NCI-H226 (cell line): ENCODE measurements at regions not wholly inside any gene's neighbourhood (a gene's known extent, or its start where the extent isn't known, plus 50 kb on each side); places are given as distances from the start of the nearest gene placed in this dataset.
A peak's percentile ranks its signal among the peaks of the same experiment; 100 is the strongest.
"Not testable (repeated sequence)": the region's sequence is repeated elsewhere in the genome, so short reads cannot be mapped to it uniquely, and the experiment has no call there.

ENCODE experiments used
- DNase-seq: peaks from one replicate; pipeline ENCODE4 v3.0.0-alpha.2; 2015

DNA sequence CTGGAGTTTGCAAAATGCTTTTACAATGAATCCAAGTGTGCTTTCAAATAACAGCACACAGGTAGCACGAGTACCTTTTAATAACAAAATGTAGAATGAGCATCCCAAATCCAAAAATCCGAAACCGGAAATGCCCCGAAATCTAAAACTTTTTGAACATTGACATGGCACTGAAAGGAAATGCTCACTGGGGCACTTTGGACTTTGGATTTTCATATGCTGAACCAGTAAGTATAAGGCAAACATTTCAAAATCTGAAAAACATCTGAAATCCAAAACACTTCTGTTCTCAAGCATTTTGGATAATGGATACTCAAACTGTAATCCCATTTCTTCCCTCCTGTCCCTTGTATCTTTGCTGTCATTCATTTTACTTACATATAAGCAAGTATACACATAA is 50.1 kb downstream of the GCNT4 start:
- DNase-seq = no peak

DNA sequence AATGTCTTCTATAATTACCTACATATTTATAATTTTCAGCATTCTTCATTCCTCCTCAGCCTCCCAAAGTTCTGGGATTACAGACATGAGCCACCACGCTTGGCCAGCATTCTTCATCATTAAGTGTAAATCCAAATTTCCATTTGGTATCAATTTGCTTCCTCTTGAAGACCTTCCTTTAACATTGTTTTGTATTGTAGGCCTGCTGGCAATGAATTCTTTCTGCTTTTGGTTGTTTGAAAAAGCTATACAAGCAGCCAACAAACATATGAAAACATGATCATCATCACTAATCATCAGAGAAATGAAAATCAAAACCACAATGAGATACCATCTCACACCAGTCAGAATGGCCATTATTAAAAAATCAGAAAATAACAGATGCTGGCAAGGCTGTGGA is 56.4 kb downstream of the GCNT4 start:
- no peak for DNase-seq

DNA sequence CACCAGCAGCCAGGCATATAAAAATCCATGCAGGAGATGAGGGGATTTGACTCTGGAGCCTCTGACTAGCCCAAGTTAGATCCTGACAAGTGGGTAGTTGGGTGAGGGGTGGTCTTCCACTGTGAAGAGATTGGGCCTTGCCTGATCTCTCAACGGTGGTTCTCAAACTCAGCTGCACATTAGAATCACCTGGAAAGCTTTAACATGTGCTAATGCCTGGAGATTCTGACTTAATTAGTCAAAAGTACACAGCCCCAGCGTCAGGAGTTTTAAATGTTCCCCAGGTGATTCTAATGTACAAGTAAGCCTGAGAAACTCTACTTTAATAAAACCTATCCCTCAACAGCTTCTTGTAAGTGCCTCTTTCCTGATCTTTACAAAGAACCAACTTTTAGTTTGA is 57.5 kb downstream of the GCNT4 start:
- no peak for DNase-seq

DNA sequence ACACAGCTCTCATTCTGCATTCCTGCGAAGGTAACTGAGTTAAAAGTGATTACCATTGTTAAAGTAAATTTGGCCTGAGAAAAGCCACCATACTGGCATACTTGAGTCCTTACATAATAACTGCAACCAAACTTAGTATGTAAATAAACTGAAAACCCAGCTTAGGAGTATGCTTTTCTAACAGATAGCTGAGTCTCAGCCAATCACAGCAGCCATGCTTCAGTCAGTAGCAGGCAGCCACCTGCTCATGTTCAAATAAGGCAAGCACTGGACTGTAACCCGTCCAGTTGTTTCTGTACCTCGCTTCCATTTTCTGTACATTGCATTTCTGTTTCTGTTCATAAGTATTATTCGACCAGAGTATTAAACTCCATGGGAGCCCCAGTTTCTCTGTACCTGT is 58.6 kb downstream of the GCNT4 start:
- no peak for DNase-seq

DNA sequence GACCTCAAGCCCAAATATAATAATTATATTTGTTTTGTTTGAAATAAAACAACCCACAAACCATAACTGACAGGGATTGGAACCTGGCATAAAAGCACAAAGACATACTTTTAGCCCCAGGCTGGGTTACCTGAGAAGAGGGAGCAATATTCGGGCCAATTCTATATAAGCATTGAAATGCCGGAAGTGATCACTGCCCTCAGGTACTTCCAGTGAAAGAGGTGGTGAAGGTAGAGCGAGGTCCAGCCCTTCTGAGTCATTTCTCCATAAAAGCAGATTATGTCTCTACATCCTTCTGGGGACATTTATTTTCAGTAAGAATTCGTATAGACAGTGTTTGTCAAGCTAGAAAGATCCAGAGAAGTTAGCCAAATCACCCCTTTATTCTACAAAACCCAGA is 59.6 kb downstream of the GCNT4 start:
- DNase-seq = no peak

DNA sequence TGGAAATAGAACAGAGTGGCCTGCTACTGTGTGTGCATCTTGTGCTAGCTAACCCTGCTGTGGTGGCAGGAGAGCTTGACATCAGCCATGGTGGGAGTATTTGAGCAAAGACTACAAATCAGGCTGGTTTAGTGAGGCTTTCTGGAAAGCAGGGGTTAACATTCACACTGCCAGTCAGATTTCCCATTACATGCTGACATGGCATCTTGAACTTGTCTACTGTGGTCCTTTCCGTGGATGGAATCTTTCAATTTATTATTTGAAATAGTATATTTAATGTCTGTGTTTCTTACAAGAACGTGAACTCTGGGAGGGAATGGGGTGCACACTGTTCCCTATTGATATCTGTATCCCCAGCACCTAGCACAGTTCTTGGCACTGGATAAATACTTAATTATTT is 60.8 kb downstream of the GCNT4 start:
- no peak for DNase-seq

DNA sequence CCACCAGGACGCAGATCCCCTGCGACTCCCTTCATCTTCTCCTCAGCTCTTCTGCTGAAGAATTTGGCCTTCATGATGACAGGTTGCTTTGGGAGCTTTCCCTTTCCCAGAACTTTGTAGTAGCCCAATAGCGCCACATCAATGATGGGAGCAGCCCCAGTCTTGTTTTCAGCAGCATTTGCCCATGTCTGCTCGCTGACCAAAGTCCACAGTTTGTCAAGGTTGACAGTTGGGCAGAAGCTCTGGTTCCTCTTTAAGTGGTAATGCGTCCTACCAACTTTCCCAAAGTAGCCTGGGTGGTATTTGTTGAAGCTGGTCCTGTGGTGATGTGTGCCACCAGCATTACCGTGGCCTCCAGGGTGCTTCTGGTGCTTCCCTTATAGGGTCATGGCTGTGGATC is 62.2 kb downstream of the GCNT4 start:
- DNase-seq = no peak

DNA sequence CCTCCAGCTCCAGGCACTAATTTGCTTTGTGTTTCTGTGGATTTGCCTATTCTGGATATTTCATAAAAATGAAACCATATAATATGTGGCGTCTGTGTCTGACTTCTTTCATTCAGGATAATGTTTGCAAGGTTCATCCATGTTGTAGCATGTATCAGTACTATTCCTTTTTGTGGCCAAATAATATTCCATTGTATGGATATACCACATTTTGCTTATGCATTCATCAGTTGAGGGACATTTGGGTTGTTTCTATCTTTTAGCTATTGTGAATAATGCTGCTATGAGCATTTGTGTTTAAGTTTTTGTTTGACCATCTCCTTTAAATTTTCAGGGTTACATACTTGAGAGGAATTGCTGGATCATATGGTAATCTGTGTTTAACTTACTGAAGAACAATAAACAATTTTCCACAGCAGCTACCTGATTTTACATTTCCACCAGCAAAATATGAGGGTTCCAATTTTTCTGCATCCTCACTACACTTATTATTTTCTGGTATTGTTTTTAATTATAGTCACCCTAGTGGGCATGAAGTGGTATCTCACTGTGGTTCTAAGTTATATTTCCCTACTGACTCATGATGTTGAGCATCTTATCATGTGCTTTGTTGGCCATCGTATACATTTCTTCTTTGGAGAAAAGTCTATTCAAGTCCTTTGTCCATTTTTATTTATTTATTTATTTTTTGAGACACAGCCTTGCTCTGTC is 63.9 kb downstream of the GCNT4 start:
- no peak for DNase-seq

DNA sequence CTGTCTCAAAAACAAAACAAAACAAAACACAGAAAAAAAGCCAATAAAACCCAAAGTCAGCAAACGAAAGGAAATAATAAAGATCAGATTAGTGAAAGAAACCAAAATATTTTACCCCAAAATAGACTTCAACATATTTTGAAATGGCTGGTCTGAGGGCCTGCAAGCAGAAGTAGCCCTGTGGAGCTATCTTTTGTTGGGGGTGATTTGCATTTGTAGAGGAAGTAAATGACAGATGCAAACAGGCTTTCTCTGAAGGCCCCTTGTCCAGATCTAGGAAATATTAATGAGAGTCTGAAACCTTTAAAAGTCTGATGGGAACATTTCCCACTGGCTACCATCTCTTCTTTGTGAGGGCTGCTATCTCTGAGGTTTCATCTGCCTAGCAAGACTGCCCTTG is 74.0 kb downstream of the GCNT4 start:
- no peak for DNase-seq

DNA sequence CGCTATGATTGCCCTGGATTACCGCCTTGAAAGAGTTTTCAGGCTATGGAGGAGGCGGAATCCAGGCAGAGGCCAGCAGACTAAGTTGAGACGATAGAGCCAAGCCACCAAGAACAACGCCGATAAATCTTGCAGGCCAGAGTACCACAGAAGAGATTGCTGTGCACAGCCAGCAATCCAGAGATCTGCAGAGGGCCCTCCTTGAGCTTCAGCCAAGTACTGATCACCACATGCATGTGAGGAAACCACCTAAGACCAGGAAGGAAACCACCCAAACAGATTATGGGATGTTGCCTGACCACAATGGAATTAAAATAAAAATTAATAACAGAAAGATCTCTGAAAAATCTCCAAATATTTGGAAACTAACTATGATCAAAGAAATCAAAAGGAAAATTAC is 74.9 kb downstream of the GCNT4 start:
- DNase-seq = no peak

DNA sequence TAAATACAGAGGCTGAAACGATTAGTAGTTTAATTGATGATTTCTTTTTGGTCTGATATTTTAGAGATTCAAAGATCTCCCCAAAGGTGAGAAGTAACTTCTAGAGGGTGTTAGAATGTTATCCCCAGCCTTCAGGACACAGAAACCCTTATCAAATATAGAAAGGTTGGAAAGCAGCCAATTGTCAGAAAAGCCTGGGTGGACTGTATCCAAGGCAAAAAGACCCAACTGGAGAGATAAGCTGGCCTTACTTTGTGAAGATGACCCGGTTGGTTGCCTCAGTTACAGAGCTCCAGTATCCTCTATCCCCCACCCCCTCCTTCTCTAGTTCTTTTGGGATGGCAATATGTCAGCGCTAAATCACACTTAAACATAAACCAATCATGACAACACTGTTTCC is 75.7 kb downstream of the GCNT4 start:
- DNase-seq = no peak

DNA sequence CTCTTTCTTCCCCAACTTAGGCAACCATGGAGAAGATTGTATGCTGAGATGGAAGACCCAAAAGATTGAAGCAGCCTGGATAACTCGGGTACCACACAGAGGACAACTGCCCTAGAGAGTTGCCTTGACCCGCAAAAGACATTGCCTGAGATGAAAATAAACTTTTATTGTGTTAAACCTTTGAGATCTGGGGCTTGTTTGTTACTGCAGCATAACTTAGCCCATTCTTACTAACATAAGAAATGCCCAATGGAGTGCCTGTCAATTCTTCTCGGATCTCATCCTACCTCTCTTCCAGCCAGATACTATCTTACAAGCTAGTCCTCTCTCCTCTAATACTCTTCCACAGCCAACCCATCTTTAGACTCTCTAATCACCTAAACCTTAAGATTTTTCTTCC is 76.8 kb downstream of the GCNT4 start:
- DNase-seq = no peak

DNA sequence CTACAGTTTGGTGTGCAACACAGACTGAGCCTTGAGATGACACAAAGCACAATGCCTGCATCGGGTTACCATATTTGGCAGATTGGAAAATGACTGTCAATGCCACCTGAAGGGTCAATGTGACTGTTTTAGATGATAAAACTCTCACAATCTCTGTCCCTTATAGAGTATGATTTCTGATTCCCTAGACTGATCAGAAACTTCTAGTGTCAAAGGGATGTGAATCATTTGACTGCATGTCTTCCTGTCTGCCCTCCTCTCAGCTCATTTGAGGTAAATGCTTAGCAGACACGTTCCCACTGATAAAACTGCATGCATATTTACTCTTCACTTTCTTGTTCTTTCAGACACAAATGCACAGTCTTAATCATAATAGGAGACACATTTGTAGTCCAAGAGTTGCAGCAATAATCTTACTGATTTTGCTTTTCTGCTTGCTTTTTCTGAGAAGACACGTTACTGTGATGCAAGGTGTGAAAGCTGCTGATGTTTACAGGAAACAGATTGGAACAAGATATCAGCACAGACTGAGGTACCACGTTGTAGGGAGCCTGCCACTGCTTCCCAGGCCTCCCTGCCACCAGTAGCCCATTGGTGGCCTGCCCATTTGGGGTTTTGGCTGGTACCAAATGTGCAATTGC is 77.8 kb downstream of the GCNT4 start:
- DNase-seq = no peak

DNA sequence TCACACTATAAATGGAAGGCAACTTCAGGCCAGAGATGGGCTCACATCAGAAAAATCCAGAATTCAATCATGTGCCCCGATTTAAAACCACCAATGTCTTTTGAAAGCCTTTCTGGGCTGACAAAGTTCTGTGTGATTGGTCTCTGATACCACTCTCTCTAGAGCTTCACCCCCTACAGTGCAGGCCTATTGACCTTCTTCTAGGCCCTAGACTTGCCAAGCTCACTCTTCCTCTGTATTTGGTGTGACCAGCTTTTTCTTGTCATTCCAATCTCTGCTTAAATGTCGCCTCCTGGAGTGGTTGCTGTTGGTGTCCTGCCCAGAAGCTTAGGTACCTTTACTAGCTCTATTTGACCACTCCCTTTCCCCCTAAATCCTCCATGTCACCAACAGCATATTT is 78.7 kb downstream of the GCNT4 start:
- no peak for DNase-seq

DNA sequence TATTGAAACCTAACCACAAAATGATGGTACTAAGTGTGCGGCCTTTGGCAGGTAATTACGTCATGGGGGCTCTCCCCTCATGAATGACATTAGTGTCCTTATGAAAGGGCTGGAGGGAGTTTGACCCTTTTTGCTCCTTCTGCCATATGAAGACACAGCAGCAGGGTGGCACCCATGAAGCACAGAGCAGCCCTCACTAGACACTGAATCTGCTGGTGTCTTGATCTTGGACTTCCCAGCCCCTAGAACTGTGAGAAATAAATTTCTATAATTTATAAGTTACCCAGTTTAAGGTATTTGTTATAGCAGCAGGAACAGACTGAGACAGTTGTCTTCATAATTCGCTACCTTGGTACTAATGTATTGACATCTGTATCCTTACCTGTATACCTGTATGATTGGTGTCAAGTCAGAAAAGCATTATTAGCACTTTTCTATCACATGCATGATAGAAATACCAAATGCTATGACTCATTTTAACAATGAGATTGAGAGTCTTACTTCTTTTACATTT is 80.4 kb downstream of the GCNT4 start:
- no peak for DNase-seq

DNA sequence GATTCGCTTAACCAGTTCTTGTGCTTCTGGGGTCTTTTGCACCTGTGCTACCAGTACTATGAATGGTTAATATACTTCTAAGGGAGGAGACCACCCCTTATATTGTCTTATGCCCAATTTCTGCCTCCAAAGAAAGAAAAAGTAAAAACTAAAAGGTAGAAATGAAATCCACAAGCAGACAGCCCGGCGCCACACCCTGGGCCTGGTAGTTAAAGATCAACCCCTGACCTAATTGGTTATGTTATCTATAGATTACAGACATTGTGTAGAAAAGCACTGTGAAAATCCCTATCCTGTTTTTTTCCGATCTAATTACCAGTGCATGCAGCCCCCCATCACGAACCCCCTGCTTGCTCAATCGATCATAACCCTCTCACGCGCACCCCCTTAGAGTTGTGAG is 81.5 kb downstream of the GCNT4 start:
- not testable (repeated sequence) for DNase-seq

DNA sequence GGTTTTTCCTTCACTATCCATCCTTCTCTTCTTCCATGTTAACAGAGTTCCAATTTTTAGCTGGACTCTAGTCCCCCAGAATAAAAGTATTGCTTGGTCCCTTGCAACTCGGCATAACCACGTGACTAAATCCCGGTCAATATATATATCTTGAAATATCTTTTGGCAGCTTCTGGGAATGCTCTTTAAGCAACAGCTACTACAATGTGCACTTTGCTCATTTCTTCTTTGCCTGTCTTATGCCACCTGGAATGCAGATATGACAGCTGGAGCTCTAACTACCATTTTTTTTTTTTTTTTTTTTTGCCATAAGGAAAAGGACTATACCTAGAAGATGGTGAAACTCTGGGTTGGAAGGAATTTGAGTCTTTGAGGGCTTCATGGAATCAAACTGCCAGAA is 82.6 kb downstream of the GCNT4 start:
- DNase-seq = no peak

DNA sequence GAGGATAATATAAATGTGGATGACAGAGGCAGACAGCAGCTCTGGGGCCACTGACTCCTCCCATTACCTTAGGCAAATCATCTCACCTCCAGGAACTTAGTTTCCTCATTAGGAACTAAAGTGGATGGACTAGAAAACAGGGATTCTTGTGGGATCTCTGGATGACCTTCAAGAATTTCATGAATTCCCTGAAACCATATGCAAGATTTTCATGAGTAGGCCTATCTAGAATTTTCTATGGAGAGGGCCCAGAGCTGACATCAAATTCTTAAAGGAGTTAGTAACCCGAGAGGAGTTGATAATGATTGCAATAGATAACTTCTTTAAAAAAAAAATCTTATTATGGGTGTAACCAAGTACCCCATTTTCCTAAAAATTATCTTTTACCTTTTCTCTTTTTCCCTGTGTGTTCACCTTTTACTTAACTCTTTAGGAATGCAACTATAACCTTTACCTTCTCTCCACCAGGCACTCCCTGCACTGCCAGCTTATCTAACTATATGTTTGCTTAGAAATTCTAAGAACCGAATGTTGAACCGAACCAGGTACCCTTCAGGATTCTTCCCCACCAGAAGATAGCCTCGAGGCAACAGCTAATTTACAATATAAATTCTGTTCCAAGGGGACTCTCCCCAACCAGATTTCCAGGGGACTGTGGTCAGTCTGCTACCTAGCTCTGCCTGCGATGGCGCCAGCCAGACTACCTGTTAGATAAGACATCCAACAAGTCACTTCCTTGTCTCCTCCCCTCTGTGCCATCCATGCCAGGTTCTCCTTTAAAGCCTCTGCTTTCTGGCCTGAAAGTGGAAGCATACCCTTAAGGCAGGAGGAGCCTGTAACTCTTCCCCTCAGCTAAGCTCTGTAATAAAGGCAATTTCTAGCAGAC is 86.0 kb downstream of the GCNT4 start:
- peak; percentile 91 for DNase-seq

DNA sequence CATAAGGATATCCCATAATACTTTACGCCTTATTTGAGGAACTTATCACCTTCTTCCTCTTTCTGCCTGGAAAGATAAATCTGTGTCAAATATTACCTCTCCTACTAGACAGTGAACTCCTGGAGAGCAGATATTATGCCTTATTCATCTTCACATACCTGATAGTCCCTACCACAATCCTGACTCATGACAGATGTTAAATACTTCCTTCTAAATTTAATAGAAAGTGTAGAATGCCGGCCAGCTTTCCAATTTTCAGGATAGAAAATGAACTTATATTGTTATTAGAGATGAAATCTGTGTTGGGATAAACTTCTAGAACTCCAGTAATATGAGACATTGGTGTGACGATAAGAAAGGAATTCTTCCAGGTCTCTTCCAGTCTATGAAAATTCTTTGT is 89.0 kb downstream of the GCNT4 start:
- DNase-seq = peak; percentile 83

DNA sequence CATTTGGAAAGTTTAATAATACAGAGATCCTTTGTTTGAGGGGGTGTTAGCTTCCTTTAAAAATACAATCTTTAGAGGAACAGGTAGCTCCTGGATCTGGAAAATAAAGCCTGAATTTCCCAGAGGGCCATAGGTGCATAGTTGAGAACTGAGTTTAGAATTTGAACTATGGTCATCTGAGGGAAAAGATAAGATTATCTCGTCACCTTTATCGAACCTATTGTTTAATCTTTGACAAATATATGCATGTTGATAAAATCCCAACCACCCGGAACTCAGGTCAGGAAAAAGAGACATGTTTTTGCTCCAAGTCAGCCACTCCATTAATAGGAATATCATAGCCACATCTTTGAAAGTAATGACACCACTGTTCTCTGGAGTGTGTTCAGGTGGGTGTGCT is 91.7 kb upstream of the FAM169A start:
- no peak for DNase-seq

DNA sequence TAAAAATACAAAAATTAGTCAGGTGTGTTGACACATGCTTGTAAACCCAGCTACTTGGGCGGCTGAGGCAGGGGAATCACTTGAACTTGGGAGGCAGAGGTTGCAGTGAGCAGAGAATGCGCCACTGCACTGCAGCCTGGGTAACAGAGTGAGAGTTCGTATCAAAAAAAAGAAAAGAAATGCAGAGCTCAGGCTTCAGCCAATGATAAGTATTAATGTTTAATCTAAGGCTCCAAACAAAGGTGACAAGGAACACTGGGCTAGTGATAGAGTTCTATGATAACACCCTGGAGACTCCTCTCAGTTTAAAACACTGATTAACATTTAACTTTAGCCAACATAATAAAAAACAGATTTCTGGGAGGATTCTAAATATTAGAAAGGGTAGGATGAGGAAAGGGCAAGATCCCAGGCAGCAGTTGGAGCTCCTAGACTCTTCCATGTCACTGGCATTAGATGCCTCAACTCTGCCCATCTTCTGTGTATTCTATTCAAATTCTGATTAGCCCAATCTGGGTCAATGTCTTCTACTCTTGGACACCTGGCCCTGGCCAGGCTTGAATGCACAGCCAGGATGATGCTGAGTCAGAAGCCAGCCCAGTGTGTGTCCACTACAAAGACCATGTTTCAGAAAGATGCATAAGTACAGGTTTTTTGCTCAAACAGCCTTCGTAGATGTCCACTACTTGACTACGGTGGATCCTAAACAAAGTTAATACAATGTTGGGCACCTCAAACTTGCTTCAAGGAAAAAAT is 91.0 kb upstream of the FAM169A start:
- DNase-seq = no peak

DNA sequence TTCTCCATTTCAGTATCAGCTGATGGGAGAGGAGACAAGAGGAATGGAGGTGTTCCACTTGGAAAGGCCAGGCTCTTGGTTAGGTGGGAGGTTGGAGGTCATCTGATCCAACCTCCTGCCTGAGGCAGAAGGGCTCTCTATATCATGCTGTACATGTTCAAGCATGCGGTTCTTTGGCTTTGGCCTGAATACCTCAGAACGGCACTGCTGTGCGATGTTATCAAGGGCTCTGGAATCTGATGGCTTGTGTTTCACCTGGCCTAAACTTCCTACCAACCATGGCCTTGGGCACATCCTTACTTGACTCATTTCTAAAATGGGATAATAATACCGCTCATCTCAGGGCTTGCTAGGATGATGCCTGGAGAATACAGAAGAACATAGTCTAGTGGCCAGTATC is 90.1 kb upstream of the FAM169A start:
- DNase-seq = no peak

DNA sequence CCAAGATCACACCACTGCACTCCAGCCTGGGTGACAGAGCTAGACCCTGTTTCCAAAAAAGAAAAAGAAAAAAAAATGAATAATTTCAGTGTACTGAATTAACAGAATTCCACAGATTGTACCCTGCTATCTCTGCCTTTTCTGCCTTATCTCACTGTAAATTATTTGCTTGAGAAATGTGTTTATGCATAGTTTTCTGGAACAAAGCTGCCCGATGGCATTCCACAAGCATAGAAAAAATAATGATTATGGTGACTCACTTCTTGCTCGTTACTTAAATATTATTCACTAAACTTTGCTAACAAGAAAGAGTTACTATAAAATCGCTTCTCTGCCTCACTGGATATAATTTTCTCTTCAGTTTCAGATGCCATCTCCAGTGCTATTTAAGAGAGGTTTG is 88.7 kb upstream of the FAM169A start:
- peak; percentile 62 for DNase-seq
